BLaER1 (cell line): ENCODE measurements at regions not wholly inside any gene's neighbourhood (a gene's known extent, or its start where the extent isn't known, plus 50 kb on each side); places are given as distances from the start of the nearest gene placed in this dataset.

Experiments
- H3K27ac ChIP-seq: shearing (Covaris generic); formaldehyde crosslinking; 2 replicates; pipeline ENCODE4 v1.8.1; 2022
- H3K27me3 ChIP-seq: shearing (Covaris generic); formaldehyde crosslinking; 2 replicates; pipeline ENCODE4 v1.8.1; 2022
- H3K36me3 ChIP-seq: shearing (Covaris generic); formaldehyde crosslinking; 2 replicates; pipeline ENCODE4 v1.8.1; 2022
- H3K4me1 ChIP-seq: shearing (Covaris generic); formaldehyde crosslinking; 2 replicates; pipeline ENCODE4 v1.8.1; 2022
- H3K4me2 ChIP-seq: shearing (Covaris generic); formaldehyde crosslinking; 2 replicates; pipeline ENCODE4 v1.8.1; 2022
- H3K4me3 ChIP-seq: shearing (Covaris generic); formaldehyde crosslinking; 2 replicates; pipeline ENCODE4 v1.8.1; 2022
- H3K9ac ChIP-seq: shearing (Covaris generic); formaldehyde crosslinking; 2 replicates; pipeline ENCODE4 v1.8.1; 2022
- H3K9me3 ChIP-seq: shearing (Covaris generic); formaldehyde crosslinking; 2 replicates; pipeline ENCODE4 v1.8.1; 2022
- H4K20me1 ChIP-seq: shearing (Covaris generic); formaldehyde crosslinking; 2 replicates; pipeline ENCODE4 v1.8.1; 2022
- Cebpa-rat ChIP-seq: shearing (Covaris generic); IDR thresholded peaks from 2 replicates; pipeline ENCODE4 v1.8.1; 2022

DNA sequence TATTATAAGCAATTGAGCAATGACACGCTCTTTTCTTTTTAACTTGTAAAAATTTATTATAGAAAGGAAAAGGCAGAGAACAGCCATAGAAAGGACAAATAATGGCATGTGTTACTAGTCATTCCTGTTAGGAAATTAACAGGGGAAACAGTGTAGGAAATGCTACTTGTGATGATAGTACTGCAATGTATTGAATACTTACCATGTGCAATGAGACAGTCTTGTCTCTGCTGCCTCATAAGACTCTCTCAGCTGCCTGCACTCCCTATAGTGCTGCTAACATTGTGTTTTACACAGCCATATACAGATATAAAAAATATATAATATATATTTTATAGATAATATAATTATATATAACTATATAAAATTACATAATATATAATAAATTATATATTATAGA is 62.3 kb upstream of the SHOX start:
- Histone ChIP-seq H3K27me3 (no peaks in the 10 kb centered on the region), H3K36me3 (no peaks in the 10 kb centered on the region), H3K9me3 (no peaks in the 10 kb centered on the region), H3K27ac (no peak overlapping the region), H3K4me3 (no peak overlapping the region), H3K9ac (no peak overlapping the region), H4K20me1 (no peaks in the 10 kb centered on the region), H3K4me2 (no peak overlapping the region), H3K4me1 (no peaks in the 10 kb centered on the region)
- TF ChIP-seq Cebpa-rat: no peak

DNA sequence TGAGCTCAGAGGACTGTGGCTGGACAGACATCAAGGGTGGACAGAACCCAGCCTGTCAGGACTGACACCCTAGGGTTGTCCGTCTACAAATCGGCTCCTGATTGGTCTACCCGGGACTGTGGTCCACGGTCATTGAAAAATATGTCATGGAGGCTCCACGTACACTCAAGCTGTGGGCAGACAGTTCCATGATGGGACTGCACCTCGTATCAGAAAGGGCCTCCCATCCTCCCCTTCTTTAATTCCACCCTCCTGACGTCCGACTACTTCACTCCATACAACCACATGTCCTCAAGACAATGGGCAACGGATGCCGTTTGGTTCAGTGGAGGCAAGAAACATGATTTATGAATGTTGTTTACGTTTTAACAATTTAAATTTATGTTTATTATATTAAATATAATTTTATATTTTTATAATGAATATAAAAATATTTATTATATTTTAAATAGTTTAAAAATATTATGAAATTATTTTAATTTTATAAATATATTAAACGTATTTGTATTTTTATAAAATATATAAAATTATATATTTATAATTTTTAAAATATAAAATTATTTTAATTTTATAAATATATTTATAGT is 58.0 kb upstream of the SHOX start:
- Histone ChIP-seq H3K4me3 (no peak overlapping the region), H4K20me1 (no peaks in the 10 kb centered on the region), H3K27ac (no peak overlapping the region), H3K9ac (no peak overlapping the region), H3K36me3 (no peaks in the 10 kb centered on the region), H3K27me3 (no peaks in the 10 kb centered on the region), H3K9me3 (no peaks in the 10 kb centered on the region), H3K4me2 (no peak overlapping the region), H3K4me1 (peaks cover 9% of the 10 kb centered on the region; the same call in 1 of the 2 replicates)
- TF ChIP-seq Cebpa-rat: no peak

DNA sequence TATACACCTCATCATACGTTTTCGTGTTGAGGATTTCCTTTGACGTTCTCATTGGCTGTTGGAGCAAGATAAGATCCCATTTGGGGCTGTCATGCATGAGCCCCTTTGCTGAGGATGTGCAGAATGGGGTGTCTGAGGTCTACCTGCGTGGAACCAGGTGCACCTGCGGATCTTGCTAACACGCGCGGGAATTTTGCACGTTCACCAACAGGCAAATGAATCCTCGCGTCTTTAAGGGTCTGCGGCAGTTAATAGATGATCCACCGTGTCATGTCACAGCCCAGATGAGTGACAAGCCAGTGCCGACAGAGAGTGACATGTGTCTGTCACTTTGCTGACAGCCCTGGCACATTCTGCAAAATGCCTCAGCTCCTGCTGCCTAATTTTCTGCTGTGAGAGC is 56.3 kb upstream of the SHOX start:
- Histone ChIP-seq H3K27me3 (no peaks in the 10 kb centered on the region), H3K4me3 (no peak overlapping the region), H3K4me1 (peaks cover 9% of the 10 kb centered on the region; the same call in 1 of the 2 replicates), H3K9ac (no peak overlapping the region), H3K36me3 (no peaks in the 10 kb centered on the region), H3K9me3 (no peaks in the 10 kb centered on the region), H3K27ac (no peak overlapping the region), H4K20me1 (no peaks in the 10 kb centered on the region), H3K4me2 (no peak overlapping the region)
- TF ChIP-seq Cebpa-rat: no peak

DNA sequence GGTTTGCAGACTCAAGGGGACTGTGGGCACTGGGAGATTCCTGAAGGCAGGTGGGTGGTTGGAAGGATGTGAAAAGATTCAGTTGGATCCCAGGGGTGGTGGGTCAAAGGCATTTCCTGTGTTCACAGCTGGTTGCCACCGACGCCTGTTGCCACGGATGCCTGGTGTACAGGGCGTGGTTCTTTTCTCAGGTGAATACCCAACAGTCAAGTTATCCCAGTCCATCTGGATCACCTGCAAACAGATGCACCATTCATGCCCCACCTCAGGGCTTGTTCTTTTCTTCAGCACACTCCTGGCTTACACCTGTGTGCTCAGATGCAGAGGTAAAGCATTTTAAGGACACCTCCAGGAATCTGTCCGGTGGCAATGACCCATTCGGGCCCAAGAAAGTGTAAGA is 55.8 kb upstream of the SHOX start:
- Histone ChIP-seq H3K4me2 (no peak overlapping the region), H3K4me3 (no peak overlapping the region), H3K27me3 (no peaks in the 10 kb centered on the region), H4K20me1 (no peaks in the 10 kb centered on the region), H3K27ac (no peak overlapping the region), H3K9ac (no peak overlapping the region), H3K4me1 (peaks cover 9% of the 10 kb centered on the region; the same call in 1 of the 2 replicates), H3K9me3 (no peaks in the 10 kb centered on the region), H3K36me3 (no peaks in the 10 kb centered on the region)
- no peak for TF ChIP-seq Cebpa-rat

DNA sequence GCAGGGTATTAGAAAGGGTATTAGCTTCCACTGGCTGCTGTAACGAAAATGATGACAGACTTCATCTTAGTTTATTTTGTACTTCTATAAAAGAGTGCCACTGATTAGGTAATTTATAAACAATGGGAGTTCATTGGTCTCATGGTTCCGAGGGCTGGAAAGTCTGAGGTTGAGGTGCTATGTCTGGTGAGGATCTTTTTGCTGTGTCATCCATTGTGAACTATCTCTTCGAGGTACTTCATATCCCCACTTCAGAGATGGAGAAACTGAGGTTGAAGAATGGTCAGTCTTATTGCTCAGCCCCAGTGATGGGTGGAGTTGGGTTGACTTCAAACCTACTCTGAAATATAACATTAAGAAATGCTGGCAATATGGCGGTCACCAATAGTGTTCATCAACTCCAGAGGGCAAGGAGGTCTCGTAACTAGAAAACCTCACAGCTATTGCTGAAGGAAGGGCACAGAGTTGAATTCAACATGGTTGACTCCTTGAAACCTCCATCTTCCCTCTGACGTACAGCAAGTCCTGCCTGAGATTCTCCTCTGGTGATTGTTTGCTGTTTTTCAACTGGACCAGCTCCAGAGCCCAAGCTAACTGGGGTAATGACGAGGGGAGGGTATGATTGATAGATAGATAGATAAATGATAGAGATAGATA is 53.6 kb upstream of the SHOX start:
- Histone ChIP-seq H3K9me3 (no peaks in the 10 kb centered on the region), H3K36me3 (no peaks in the 10 kb centered on the region), H3K4me1 (peaks cover 9% of the 10 kb centered on the region; the same call in 1 of the 2 replicates), H3K27ac (no peak overlapping the region), H3K9ac (no peak overlapping the region), H3K4me2 (no peak overlapping the region), H4K20me1 (no peaks in the 10 kb centered on the region), H3K4me3 (no peak overlapping the region), H3K27me3 (no peaks in the 10 kb centered on the region)
- TF ChIP-seq Cebpa-rat: no peak

DNA sequence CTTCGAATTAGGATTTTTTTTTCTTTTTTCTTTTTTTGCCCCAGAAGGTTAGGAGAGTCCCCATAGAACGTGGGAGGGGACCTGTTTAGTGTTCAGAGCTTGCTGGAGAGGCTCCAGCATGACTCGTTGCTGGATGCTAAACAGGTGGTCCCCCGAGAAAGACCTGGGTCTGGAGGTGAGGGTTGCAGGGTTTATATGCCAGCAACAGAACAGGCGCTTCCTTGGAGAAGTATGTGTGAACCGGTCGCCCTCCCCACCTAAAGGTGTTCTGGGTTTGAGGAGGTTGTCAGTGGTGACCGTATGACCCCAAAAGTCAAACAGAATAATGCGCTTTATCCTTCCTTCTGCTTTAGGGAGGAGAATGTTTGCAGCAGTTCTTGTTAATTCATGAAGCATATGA is 52.1 kb upstream of the SHOX start:
- H3K36me3 ChIP-seq: no peaks in the 10 kb centered on the region
- TF ChIP-seq Cebpa-rat: no peak
- H4K20me1 ChIP-seq: no peaks in the 10 kb centered on the region
- H3K4me1 ChIP-seq: peaks cover 9% of the 10 kb centered on the region; the same call in 1 of the 2 replicates
- H3K4me2 ChIP-seq: no peak overlapping the region
- no peak overlapping the region for H3K4me3 ChIP-seq
- H3K27me3 ChIP-seq: no peaks in the 10 kb centered on the region
- H3K9ac ChIP-seq: no peak overlapping the region
- no peaks in the 10 kb centered on the region for H3K9me3 ChIP-seq
- no peak overlapping the region for H3K27ac ChIP-seq

DNA sequence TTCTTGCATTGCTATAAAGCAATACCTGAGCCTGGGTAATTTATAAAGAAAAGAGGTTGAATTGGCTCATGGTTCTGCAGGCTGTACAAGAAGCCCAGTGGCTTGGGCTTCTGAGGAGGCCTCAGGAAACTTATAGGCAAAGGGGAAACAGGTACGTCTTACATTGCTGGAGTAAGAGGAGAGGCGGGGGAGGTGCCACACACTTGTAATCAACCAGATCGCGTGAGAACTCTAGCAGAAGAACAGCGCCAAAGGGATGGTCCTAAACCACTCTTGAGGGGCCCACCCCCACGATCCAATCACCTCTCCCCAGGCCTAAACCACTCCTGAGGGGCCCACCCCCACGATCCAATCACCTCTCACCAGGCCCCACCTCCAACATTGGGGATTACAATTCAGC is 50.6 kb upstream of the SHOX start:
- Histone ChIP-seq H3K4me2 (no peak overlapping the region), H3K36me3 (no peaks in the 10 kb centered on the region), H3K9me3 (no peaks in the 10 kb centered on the region), H3K4me3 (no peak overlapping the region), H4K20me1 (no peaks in the 10 kb centered on the region), H3K4me1 (no peaks in the 10 kb centered on the region), H3K27ac (no peak overlapping the region), H3K9ac (no peak overlapping the region), H3K27me3 (no peaks in the 10 kb centered on the region)
- no peak for TF ChIP-seq Cebpa-rat
